ENCODE measurements at regions not wholly inside any gene's neighbourhood (a gene's known extent, or its start where the extent isn't known, plus 50 kb on each side); places are given as distances from the start of the nearest gene placed in this dataset.

GRCh38 chr3:162263596-162263995 is 767.0 kb downstream of the OTOL1 start:
- Histone ChIP-seq H3K9me3 (ENCODE audit: control insufficient read depth, low read depth, low read length) (no peaks in the 10 kb centered on the region), H2BK20ac (ENCODE audit: low read depth, low read length, poor library complexity, severe bottlenecking) (no peak overlapping the region), H3K27ac (ENCODE audit: insufficient read length, low read depth, low read length) (no peak overlapping the region), H3K27me3 (ENCODE audit: insufficient read depth, low read length) (no peaks in the 10 kb centered on the region), H4K8ac (replicated peaks; ENCODE audit: insufficient read length, low read depth, low read length) (no peak overlapping the region), H3T11ph (ENCODE audit: low read length) (no peak overlapping the region), H3K79me2 (ENCODE audit: insufficient read depth, low read length) (no peaks in the 10 kb centered on the region), H4K91ac (ENCODE audit: insufficient read length, low read depth, low read length) (no peak overlapping the region), H3K23ac (ENCODE audit: insufficient read length, low read depth, low read length) (no peak overlapping the region), H3K4me1 (ENCODE audit: insufficient read depth, low read length) (no peaks in the 10 kb centered on the region), H2BK5ac (ENCODE audit: insufficient read length, low read length) (no peak overlapping the region), H2BK12ac (ENCODE audit: insufficient read length, low read depth, low read length) (no peak overlapping the region), H4K5ac (ENCODE audit: insufficient read length, low read depth, low read length) (no peak overlapping the region), H3K18ac (ENCODE audit: insufficient read length, low read depth, low read length) (no peak overlapping the region), H2BK120ac (ENCODE audit: low read depth, low read length, poor library complexity, severe bottlenecking) (no peak overlapping the region), H3K79me1 (ENCODE audit: insufficient read depth, low read depth, low read length, poor library complexity, severe bottlenecking) (no peaks in the 10 kb centered on the region), H2AK5ac (ENCODE audit: insufficient read length, low read length) (no peak overlapping the region), H3K9ac (ENCODE audit: extremely low read depth, insufficient read length, low read length) (no peak overlapping the region), H2BK15ac (ENCODE audit: low read depth, low read length) (no peak overlapping the region), H3K23me2 (ENCODE audit: insufficient read length, low read depth, low read length, poor library complexity, severe bottlenecking) (no peaks in the 10 kb centered on the region), H3K56ac (ENCODE audit: insufficient read length, low read depth, low read length) (no peak overlapping the region), H3K4me2 (ENCODE audit: insufficient read depth, insufficient read length, low read length) (no peak overlapping the region), H3K4ac (ENCODE audit: low read depth, low read length) (no peak overlapping the region), H3K14ac (ENCODE audit: insufficient read depth, low read length) (no peak overlapping the region), H2AFZ (ENCODE audit: low read length) (no peak overlapping the region), H4K20me1 (ENCODE audit: control insufficient read depth, insufficient read depth, insufficient read length) (no peaks in the 10 kb centered on the region)
- H3K4me3 Mint-ChIP-seq, result no peak overlapping the region
- no peak for DNase-seq
- WGBS (ENCODE audit: extremely low coverage, insufficient read length, low lambda C conversion rate), result no CpG with 5 or more reads among the region's 2 CpGs
- no peaks in the 10 kb centered on the region; a peak in 1 of 4 replicates for H3K4me1 Mint-ChIP-seq
- no peaks in the 10 kb centered on the region; a peak in 1 of 7 replicates for H3K36me3 Mint-ChIP-seq (ENCODE audit: insufficient read depth in 1 of 3, low read depth in 3 of 3)
- no peak for TF ChIP-seq CTCF (conservative IDR thresholded peaks at IDR 0.05)
- H3K27ac Mint-ChIP-seq, result no peak overlapping the region
- no peaks in the 10 kb centered on the region for H3K27me3 Mint-ChIP-seq (ENCODE audit: low read depth)
- no peaks in the 10 kb centered on the region; a peak in 1 of 5 replicates for H3K9me3 Mint-ChIP-seq

Measured in H9 (cell line).